ENCODE measurements at regions not wholly inside any gene's neighbourhood (a gene's known extent, or its start where the extent isn't known, plus 50 kb on each side); places are given as distances from the start of the nearest gene placed in this dataset.

- H3K9me3 ChIP-seq (replicated peaks in 1 of 3): no peaks in the 10 kb centered on the region
- no peaks in the 10 kb centered on the region for H3K36me3 ChIP-seq (replicated peaks in 1 of 2)
- TF ChIP-seq POLR2A (IDR thresholded peaks at IDR 0.05): no peak
- TF ChIP-seq, protein P1, sequence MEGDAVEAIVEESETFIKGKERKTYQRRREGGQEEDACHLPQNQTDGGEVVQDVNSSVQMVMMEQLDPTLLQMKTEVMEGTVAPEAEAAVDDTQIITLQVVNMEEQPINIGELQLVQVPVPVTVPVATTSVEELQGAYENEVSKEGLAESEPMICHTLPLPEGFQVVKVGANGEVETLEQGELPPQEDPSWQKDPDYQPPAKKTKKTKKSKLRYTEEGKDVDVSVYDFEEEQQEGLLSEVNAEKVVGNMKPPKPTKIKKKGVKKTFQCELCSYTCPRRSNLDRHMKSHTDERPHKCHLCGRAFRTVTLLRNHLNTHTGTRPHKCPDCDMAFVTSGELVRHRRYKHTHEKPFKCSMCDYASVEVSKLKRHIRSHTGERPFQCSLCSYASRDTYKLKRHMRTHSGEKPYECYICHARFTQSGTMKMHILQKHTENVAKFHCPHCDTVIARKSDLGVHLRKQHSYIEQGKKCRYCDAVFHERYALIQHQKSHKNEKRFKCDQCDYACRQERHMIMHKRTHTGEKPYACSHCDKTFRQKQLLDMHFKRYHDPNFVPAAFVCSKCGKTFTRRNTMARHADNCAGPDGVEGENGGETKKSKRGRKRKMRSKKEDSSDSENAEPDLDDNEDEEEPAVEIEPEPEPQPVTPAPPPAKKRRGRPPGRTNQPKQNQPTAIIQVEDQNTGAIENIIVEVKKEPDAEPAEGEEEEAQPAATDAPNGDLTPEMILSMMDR (IDR thresholded peaks at IDR 0.05): peak in 5 of 6 experiments; percentile 18 to 57 (median 44)
- intact Hi-C loops (cut with DNase I): loop anchor here in 1 of 2 donors (10.0 kb wide), 1 partner anchor 73 kb away; no protein-coding TSS in a partner anchor
- H3K4me1 ChIP-seq (replicated peaks in 1 of 2): peaks cover 0 to 5% of the 10 kb centered on the region in 2 donors
- peaks cover 5% of the 10 kb centered on the region for H3K27me3 ChIP-seq
- no peak overlapping the region for H3K27ac ChIP-seq
- WGBS, 4 donors: 61 to 73% (median 64%) methylated on average over 8 of the region's 8 CpGs
- H3K4me3 ChIP-seq: no peak overlapping the region
- peak in 4 of 7 donors; percentile 26 to 62 (median 39) for DNase-seq
Observed at GRCh38 chr5:42912184-42912798, 100.6 kb upstream of the SELENOP start.

DNA sequence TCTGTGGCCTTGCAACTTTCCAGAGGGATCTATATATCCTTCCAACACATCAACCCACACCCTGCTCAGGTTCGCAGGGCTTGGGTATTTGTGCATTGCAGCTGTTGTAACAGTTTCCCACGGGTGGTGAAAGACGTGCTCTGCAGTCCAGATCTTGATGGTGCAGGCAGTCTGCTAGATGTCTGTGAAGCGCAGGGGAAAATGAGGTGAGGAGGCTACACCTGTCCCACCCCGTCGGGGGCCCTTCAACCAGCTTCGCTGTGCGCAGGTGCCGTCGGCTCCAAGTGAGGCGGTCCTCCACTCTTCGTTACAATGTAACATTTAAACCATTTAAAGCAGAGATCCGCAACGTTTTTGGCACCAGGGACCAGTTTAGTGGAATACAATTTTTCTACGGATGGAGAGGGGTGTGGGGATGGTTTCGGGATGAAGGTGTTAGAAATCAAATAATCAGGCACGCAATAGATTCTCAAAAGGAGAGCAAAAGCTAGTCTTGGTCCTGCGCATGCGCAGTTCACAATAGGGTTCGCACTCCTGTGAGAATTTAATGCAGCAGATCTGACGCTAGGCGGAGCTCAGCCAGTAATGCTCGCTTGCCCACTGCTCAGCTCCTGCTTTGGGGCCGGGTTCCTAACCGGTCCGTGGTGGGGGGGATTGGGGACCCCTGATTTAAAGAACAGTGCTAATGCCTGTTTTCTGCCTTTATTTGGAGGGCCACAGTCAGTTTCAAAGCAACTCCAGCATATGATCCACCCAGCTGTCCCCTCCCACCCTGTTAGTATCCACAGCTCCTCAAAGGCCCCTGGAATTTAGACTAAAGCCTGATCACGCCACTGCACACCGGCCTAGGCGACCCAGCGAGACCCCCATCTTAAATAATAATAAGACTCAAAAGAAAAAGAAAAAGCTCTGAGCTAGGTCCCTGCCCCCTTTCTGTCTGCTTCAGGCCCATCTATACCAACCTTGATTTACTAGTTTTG, 97.1 kb upstream of the SELENOP start:
- DNase-seq: peak; percentile 86 to 95 (median 90)
- H3K36me3 ChIP-seq (replicated peaks in 1 of 2): no peaks in the 10 kb centered on the region
- intact Hi-C loops (cut with DNase I): loop anchor here in 1 of 2 donors (5.0 kb wide), 1 partner anchor 484 kb away; no protein-coding TSS in a partner anchor
- no peaks in the 10 kb centered on the region for H3K9me3 ChIP-seq (replicated peaks in 1 of 3)
- TF ChIP-seq, protein P1 (IDR thresholded peaks at IDR 0.05): peak; percentile 70 to 93 (median 88)
- no peak for TF ChIP-seq POLR2A (IDR thresholded peaks at IDR 0.05)
- peaks cover 8% of the 10 kb centered on the region for H3K27me3 ChIP-seq
- H3K27ac ChIP-seq: no peak overlapping the region
- WGBS, 4 donors: 5 to 9% (median 6%) methylated on average over 24 to 30 of the region's 30 CpGs
- peaks cover 0 to 5% of the 10 kb centered on the region in 2 donors for H3K4me1 ChIP-seq (replicated peaks in 1 of 2)
- H3K4me3 ChIP-seq: peak overlapping the region in 2 of 4 donors; percentile 38 to 61

DNA sequence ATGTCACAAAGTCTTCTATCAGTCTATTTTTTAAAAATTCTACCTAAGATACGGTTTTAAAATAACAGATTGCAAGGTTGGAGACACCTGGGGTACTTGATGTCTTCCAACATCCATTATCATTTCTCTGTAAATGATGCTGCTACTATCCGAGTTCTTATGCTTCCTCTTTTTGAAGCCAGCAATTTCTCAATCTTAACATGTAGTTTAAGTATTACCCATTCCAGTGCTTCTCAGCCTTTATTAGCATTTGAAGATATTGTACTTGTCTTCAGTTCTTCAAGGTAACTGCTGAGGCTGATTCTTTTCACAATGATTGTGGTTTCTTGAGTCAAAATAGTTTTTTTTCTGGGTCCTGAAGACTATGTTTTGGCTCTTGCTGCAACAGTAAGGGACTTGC, 96.4 kb upstream of the SELENOP start:
- Histone ChIP-seq H3K4me1 (replicated peaks in 1 of 2) (peaks cover 0 to 5% of the 10 kb centered on the region in 2 donors), H3K9me3 (replicated peaks in 1 of 3) (no peaks in the 10 kb centered on the region), H3K27me3 (peaks cover 8% of the 10 kb centered on the region), H3K27ac (no peak overlapping the region), H3K36me3 (replicated peaks in 1 of 2) (no peaks in the 10 kb centered on the region), H3K4me3 (peak overlapping the region in 1 of 4 donors; percentile 61)
- no peak for TF ChIP-seq POLR2A (IDR thresholded peaks at IDR 0.05)
- TF ChIP-seq, protein P1 (IDR thresholded peaks at IDR 0.05): no peak
- intact Hi-C loops (cut with DNase I): loop anchor here in 1 of 2 donors (5.0 kb wide), 1 partner anchor 484 kb away; no protein-coding TSS in a partner anchor
- DNase-seq: no peak
- WGBS, 4 donors: 42 to 54% (median 47%) methylated on average over 2 of the region's 2 CpGs

GRCh38 chr5:42905827-42906226, 94.1 kb upstream of the SELENOP start:
- Histone ChIP-seq H3K27ac (no peak overlapping the region), H3K4me3 (no peak overlapping the region), H3K27me3 (peaks cover 8% of the 10 kb centered on the region), H3K9me3 (replicated peaks in 1 of 3) (no peaks in the 10 kb centered on the region), H3K4me1 (replicated peaks in 1 of 2) (peaks cover 0 to 5% of the 10 kb centered on the region in 2 donors), H3K36me3 (replicated peaks in 1 of 2) (no peaks in the 10 kb centered on the region)
- intact Hi-C loops (cut with DNase I): loop anchor here in 1 of 2 donors (5.0 kb wide), 1 partner anchor 486 kb away; no protein-coding TSS in a partner anchor
- 63 to 77% (median 70%) methylated on average over 1 of the region's 1 CpG for WGBS, 4 donors
- no peak for DNase-seq
- TF ChIP-seq, protein P1 (IDR thresholded peaks at IDR 0.05): no peak
- no peak for TF ChIP-seq POLR2A (IDR thresholded peaks at IDR 0.05)

Measured in adrenal gland (tissue), 9 donors.